ENCODE measurements at regions not wholly inside any gene's neighbourhood (a gene's known extent, or its start where the extent isn't known, plus 50 kb on each side); places are given as distances from the start of the nearest gene placed in this dataset.

GRCh38 chr19:28472843-28473242 lies 740.1 kb downstream of the UQCRFS1 start:
- CTCF ChIA-PET = no interaction called here
- H3K9me3 Mint-ChIP-seq (ENCODE audit: low read depth) = peaks cover 6% of the 10 kb centered on the region
- H3K27ac Mint-ChIP-seq = no peak overlapping the region
- ATAC-seq = no peak
- DNase-seq = no peak
- peaks cover 2% of the 10 kb centered on the region for H3K27me3 Mint-ChIP-seq
- no peaks in the 10 kb centered on the region for H3K4me1 Mint-ChIP-seq
- H3K4me3 Mint-ChIP-seq = no peak overlapping the region
- H3K36me3 Mint-ChIP-seq = no peaks in the 10 kb centered on the region

GRCh38 chr19:28471731-28472510 lies 741.0 kb downstream of the UQCRFS1 start:
- no peaks in the 10 kb centered on the region for H3K4me1 Mint-ChIP-seq
- ATAC-seq (no peak), DNase-seq (no peak)
- H3K27ac Mint-ChIP-seq = no peak overlapping the region
- peaks cover 6% of the 10 kb centered on the region for H3K9me3 Mint-ChIP-seq (ENCODE audit: low read depth)
- H3K27me3 Mint-ChIP-seq = peaks cover 3% of the 10 kb centered on the region
- no peaks in the 10 kb centered on the region for H3K36me3 Mint-ChIP-seq
- CTCF ChIA-PET = no interaction called here
- no peak overlapping the region for H3K4me3 Mint-ChIP-seq

- H3K27ac Mint-ChIP-seq = no peak overlapping the region
- no peak for DNase-seq
- CTCF ChIA-PET = interaction anchor here (0.9 to 1.4 kb wide), 3 partner anchors 9 to 410 kb away, joined by 3 to 5 read pairs (median 3); no protein-coding TSS in a partner anchor
- peaks cover 3% of the 10 kb centered on the region for H3K27me3 Mint-ChIP-seq
- peaks cover 6% of the 10 kb centered on the region for H3K9me3 Mint-ChIP-seq (ENCODE audit: low read depth)
- H3K4me3 Mint-ChIP-seq = no peak overlapping the region
- H3K36me3 Mint-ChIP-seq = no peaks in the 10 kb centered on the region
- no peaks in the 10 kb centered on the region for H3K4me1 Mint-ChIP-seq
- ATAC-seq = no peak
Observed at GRCh38 chr19:28469544-28469943, 743.4 kb downstream of the UQCRFS1 start.

GRCh38 chr19:28468701-28469459 lies 744.1 kb downstream of the UQCRFS1 start:
- ATAC-seq (peak; percentile 20), DNase-seq (no peak)
- H3K27me3 Mint-ChIP-seq = peaks cover 3% of the 10 kb centered on the region
- CTCF ChIA-PET = interaction anchor here (0.9 to 1.4 kb wide), 3 partner anchors 9 to 410 kb away, joined by 3 to 5 read pairs (median 3); no protein-coding TSS in a partner anchor
- no peak overlapping the region for H3K27ac Mint-ChIP-seq
- H3K4me3 Mint-ChIP-seq = no peak overlapping the region
- no peaks in the 10 kb centered on the region for H3K4me1 Mint-ChIP-seq
- no peaks in the 10 kb centered on the region for H3K36me3 Mint-ChIP-seq
- peaks cover 6% of the 10 kb centered on the region for H3K9me3 Mint-ChIP-seq (ENCODE audit: low read depth)

GRCh38 chr19:28466107-28467045 lies 746.6 kb downstream of the UQCRFS1 start:
- no peak for ATAC-seq

GRCh38 chr19:28465371-28466086 lies 747.4 kb downstream of the UQCRFS1 start:
- no peak overlapping the region for H3K27ac Mint-ChIP-seq
- no peaks in the 10 kb centered on the region for H3K4me1 Mint-ChIP-seq
- DNase-seq (no peak), ATAC-seq (no peak)
- H3K4me3 Mint-ChIP-seq = no peak overlapping the region
- no peaks in the 10 kb centered on the region for H3K9me3 Mint-ChIP-seq (ENCODE audit: low read depth)
- peaks cover 3% of the 10 kb centered on the region for H3K27me3 Mint-ChIP-seq
- no peaks in the 10 kb centered on the region for H3K36me3 Mint-ChIP-seq
- CTCF ChIA-PET = no interaction called here

More at GRCh38 chr19:28466107-28467045, 746.6 kb downstream of the UQCRFS1 start:
- Mint-ChIP-seq H3K4me3 (no peak overlapping the region), H3K27ac (no peak overlapping the region), H3K9me3 (ENCODE audit: low read depth) (no peaks in the 10 kb centered on the region), H3K4me1 (no peaks in the 10 kb centered on the region), H3K27me3 (peaks cover 3% of the 10 kb centered on the region), H3K36me3 (no peaks in the 10 kb centered on the region)
- DNase-seq = peak; percentile 51
- CTCF ChIA-PET = no interaction called here

- ATAC-seq (no peak), DNase-seq (no peak)
- Mint-ChIP-seq H3K4me3 (no peak overlapping the region), H3K4me1 (no peaks in the 10 kb centered on the region), H3K27me3 (peaks cover 3% of the 10 kb centered on the region), H3K27ac (no peak overlapping the region), H3K9me3 (ENCODE audit: low read depth) (no peaks in the 10 kb centered on the region), H3K36me3 (no peaks in the 10 kb centered on the region)
- CTCF ChIA-PET = no interaction called here
Observed at GRCh38 chr19:28463493-28464053, 749.4 kb downstream of the UQCRFS1 start.

GRCh38 chr19:28457620-28458019 lies 755.3 kb downstream of the UQCRFS1 start:
- H3K4me3 Mint-ChIP-seq = no peak overlapping the region
- ATAC-seq (no peak), DNase-seq (no peak)
- no peaks in the 10 kb centered on the region for H3K27me3 Mint-ChIP-seq
- H3K27ac Mint-ChIP-seq = no peak overlapping the region
- CTCF ChIA-PET = no interaction called here
- H3K9me3 Mint-ChIP-seq (ENCODE audit: low read depth) = peaks cover 3% of the 10 kb centered on the region
- no peaks in the 10 kb centered on the region for H3K4me1 Mint-ChIP-seq
- H3K36me3 Mint-ChIP-seq = no peaks in the 10 kb centered on the region

- H3K27ac Mint-ChIP-seq = no peak overlapping the region
- peaks cover 3% of the 10 kb centered on the region for H3K9me3 Mint-ChIP-seq (ENCODE audit: low read depth)
- H3K36me3 Mint-ChIP-seq = no peaks in the 10 kb centered on the region
Observed at GRCh38 chr19:28456708-28457320, 756.1 kb downstream of the UQCRFS1 start.

GRCh38 chr19:28456252-28456651 lies 756.7 kb downstream of the UQCRFS1 start:
- Mint-ChIP-seq H3K4me3 (no peak overlapping the region), H3K27ac (no peak overlapping the region), H3K9me3 (ENCODE audit: low read depth) (peaks cover 3% of the 10 kb centered on the region), H3K4me1 (no peaks in the 10 kb centered on the region), H3K27me3 (no peaks in the 10 kb centered on the region), H3K36me3 (no peaks in the 10 kb centered on the region)
- ATAC-seq (no peak), DNase-seq (no peak)
- CTCF ChIA-PET = no interaction called here

More at GRCh38 chr19:28456708-28457320, 756.1 kb downstream of the UQCRFS1 start:
- no peaks in the 10 kb centered on the region for H3K27me3 Mint-ChIP-seq
- DNase-seq (no peak), ATAC-seq (no peak)
- CTCF ChIA-PET = no interaction called here
- H3K4me3 Mint-ChIP-seq = no peak overlapping the region
- no peaks in the 10 kb centered on the region for H3K4me1 Mint-ChIP-seq

- no peaks in the 10 kb centered on the region for H3K4me1 Mint-ChIP-seq
- H3K4me3 Mint-ChIP-seq = no peak overlapping the region
- ATAC-seq = no peak
- DNase-seq = no peak
- H3K36me3 Mint-ChIP-seq = no peaks in the 10 kb centered on the region
- H3K27ac Mint-ChIP-seq = no peak overlapping the region
- peaks cover 3% of the 10 kb centered on the region for H3K9me3 Mint-ChIP-seq (ENCODE audit: low read depth)
- no peaks in the 10 kb centered on the region for H3K27me3 Mint-ChIP-seq
- CTCF ChIA-PET = no interaction called here
Observed at GRCh38 chr19:28454083-28454482, 758.9 kb downstream of the UQCRFS1 start.

GRCh38 chr19:28453420-28453819 lies 759.5 kb downstream of the UQCRFS1 start:
- DNase-seq (no peak), ATAC-seq (no peak)
- no peaks in the 10 kb centered on the region for H3K4me1 Mint-ChIP-seq
- no peak overlapping the region for H3K27ac Mint-ChIP-seq
- H3K36me3 Mint-ChIP-seq = no peaks in the 10 kb centered on the region
- CTCF ChIA-PET = no interaction called here
- no peaks in the 10 kb centered on the region for H3K27me3 Mint-ChIP-seq
- no peak overlapping the region for H3K4me3 Mint-ChIP-seq
- peaks cover 3% of the 10 kb centered on the region for H3K9me3 Mint-ChIP-seq (ENCODE audit: low read depth)
